ENCODE measurements at regions not wholly inside any gene's neighbourhood (a gene's known extent, or its start where the extent isn't known, plus 50 kb on each side); places are given as distances from the start of the nearest gene placed in this dataset.

- Histone ChIP-seq H3K9ac (ENCODE audit: extremely low read depth, insufficient read length, low read length) (no peak overlapping the region), H3K23me2 (ENCODE audit: insufficient read length, low read depth, low read length, poor library complexity, severe bottlenecking) (no peaks in the 10 kb centered on the region), H3K9me3 (ENCODE audit: control insufficient read depth, low read depth, low read length) (no peaks in the 10 kb centered on the region), H3K4me2 (ENCODE audit: insufficient read depth, insufficient read length, low read length) (no peak overlapping the region), H2AK5ac (ENCODE audit: insufficient read length, low read length) (no peak overlapping the region), H3K56ac (ENCODE audit: insufficient read length, low read depth, low read length) (no peak overlapping the region), H4K5ac (ENCODE audit: insufficient read length, low read depth, low read length) (no peak overlapping the region), H3K27ac (ENCODE audit: insufficient read length, low read depth, low read length) (no peak overlapping the region), H4K8ac (replicated peaks; ENCODE audit: insufficient read length, low read depth, low read length) (no peak overlapping the region), H2BK120ac (ENCODE audit: low read depth, low read length, poor library complexity, severe bottlenecking) (no peak overlapping the region), H2BK5ac (ENCODE audit: insufficient read length, low read length) (no peak overlapping the region), H3K4ac (ENCODE audit: low read depth, low read length) (no peak overlapping the region), H3K23ac (ENCODE audit: insufficient read length, low read depth, low read length) (no peak overlapping the region), H3K14ac (ENCODE audit: insufficient read depth, low read length) (no peak overlapping the region), H2BK20ac (ENCODE audit: low read depth, low read length, poor library complexity, severe bottlenecking) (no peak overlapping the region), H3K79me1 (ENCODE audit: insufficient read depth, low read depth, low read length, poor library complexity, severe bottlenecking) (no peaks in the 10 kb centered on the region), H3K79me2 (ENCODE audit: insufficient read depth, low read length) (0 out of 2 replicates have a peak, but pooled peaks cover 2% of the 10 kb centered on the region), H3K4me1 (ENCODE audit: insufficient read depth, low read length) (no peaks in the 10 kb centered on the region), H2BK15ac (ENCODE audit: low read depth, low read length) (no peak overlapping the region), H3K18ac (ENCODE audit: insufficient read length, low read depth, low read length) (no peak overlapping the region), H4K91ac (ENCODE audit: insufficient read length, low read depth, low read length) (no peak overlapping the region), H2BK12ac (ENCODE audit: insufficient read length, low read depth, low read length) (no peak overlapping the region), H2AFZ (ENCODE audit: low read length) (no peak overlapping the region), H3K27me3 (ENCODE audit: insufficient read depth, low read length) (no peaks in the 10 kb centered on the region), H3T11ph (ENCODE audit: low read length) (no peak overlapping the region), H4K20me1 (ENCODE audit: control insufficient read depth, insufficient read depth, insufficient read length) (no peaks in the 10 kb centered on the region)
- H3K36me3 Mint-ChIP-seq (ENCODE audit: insufficient read depth in 1 of 3, low read depth in 3 of 3), result no peaks in the 10 kb centered on the region
- no peak overlapping the region for H3K4me3 Mint-ChIP-seq
- WGBS (ENCODE audit: extremely low coverage, insufficient read length, low lambda C conversion rate), result no CpG with 5 or more reads among the region's 3 CpGs
- H3K27me3 Mint-ChIP-seq (ENCODE audit: low read depth), result no peaks in the 10 kb centered on the region
- H3K4me1 Mint-ChIP-seq, result no peaks in the 10 kb centered on the region
- no peak for DNase-seq
- no peaks in the 10 kb centered on the region for H3K9me3 Mint-ChIP-seq
- H3K27ac Mint-ChIP-seq, result no peak overlapping the region
- no peak for TF ChIP-seq CTCF (conservative IDR thresholded peaks at IDR 0.05)
Observed at GRCh38 chr18:55738483-55739114, 150.6 kb upstream of the TCF4 start.
